T-helper 2 cell (primary cell): ENCODE measurements at regions not wholly inside any gene's neighbourhood (a gene's known extent, or its start where the extent isn't known, plus 50 kb on each side); places are given as distances from the start of the nearest gene placed in this dataset.
"Not testable (repeated sequence)": the region's sequence is repeated elsewhere in the genome, so short reads cannot be mapped to it uniquely, and the experiment has no call there.

Experiments
- DNase-seq, 5 experiments: peaks; one replicate each; pipeline versions ENCODE4 v3.0.0 to v3.0.0-alpha.2; 2012 to 2022

DNA sequence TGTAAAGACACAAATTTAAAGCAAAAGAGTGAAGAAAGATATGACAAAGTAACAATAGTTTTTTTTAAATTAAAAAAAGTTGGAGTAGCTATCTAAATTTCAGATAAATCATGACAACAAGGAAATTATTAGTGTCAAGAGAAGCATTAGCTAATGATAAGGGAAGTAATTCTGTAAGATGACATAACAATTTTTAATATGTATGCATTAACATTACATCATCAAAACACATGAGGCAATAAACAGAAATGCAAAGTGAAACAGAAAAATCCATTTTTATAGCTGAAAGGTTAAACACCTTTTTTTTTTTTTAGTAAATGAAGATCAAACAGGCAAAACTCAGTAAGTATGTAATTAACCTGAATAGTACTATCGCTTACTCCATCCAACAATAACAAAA, 804.9 kb upstream of the PRR20A start:
- DNase-seq: no peak

- no peak for DNase-seq
Measured at GRCh38 chr13:56338421-56338820, 802.3 kb upstream of the PRR20A start.

- no peak for DNase-seq
Measured at GRCh38 chr13:56347014-56347413, 793.7 kb upstream of the PRR20A start.

- no peak for DNase-seq
Measured at GRCh38 chr13:56349866-56350265, 790.9 kb upstream of the PRR20A start.

DNA sequence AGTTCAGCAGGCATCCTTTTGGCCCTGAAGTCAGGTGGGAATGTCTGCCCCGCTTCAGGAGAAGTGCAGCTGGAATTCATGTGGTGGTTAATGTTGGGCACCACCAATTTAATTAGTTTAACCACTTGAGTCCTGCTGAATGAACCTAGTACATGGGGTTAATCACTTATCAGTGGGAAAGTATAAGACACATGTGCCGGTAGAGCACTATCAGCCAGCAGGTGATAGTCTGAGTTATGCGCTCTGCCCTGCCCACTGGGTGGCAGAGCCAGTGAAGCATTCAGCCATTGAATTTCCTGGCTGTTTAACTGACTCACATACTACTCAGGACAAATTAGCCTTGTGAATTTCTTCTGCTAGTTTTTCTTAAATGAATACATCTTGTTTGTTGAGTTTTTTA, 789.7 kb upstream of the PRR20A start:
- DNase-seq: no peak

- DNase-seq: no peak
Measured at GRCh38 chr13:56352361-56352760, 788.4 kb upstream of the PRR20A start.

DNA sequence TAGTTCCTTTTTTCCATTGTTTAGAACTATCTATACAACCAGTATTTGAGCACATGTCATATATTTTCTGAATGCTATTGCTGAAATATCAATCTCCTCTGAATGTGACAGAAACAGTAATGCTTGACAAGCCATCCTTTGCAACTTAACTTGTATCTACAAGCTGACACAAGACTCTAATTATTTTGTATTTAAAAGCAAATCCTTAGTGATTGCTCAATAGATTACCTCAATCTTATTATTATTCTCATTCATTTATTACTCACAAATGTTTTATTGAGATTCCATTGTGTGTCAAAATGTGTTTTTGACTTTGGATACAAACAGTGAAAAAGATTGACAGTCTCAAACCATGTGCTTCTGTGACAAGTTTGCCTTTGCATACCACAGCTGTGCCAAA, 787.8 kb upstream of the PRR20A start:
- DNase-seq: no peak

GRCh38 chr13:56356690-56357089, 784.0 kb upstream of the PRR20A start:
- DNase-seq: no peak

- no peak for DNase-seq
Measured at GRCh38 chr13:56378566-56378965, 762.2 kb upstream of the PRR20A start.

GRCh38 chr13:56393549-56393948, 747.2 kb upstream of the PRR20A start:
- DNase-seq: no peak

DNA sequence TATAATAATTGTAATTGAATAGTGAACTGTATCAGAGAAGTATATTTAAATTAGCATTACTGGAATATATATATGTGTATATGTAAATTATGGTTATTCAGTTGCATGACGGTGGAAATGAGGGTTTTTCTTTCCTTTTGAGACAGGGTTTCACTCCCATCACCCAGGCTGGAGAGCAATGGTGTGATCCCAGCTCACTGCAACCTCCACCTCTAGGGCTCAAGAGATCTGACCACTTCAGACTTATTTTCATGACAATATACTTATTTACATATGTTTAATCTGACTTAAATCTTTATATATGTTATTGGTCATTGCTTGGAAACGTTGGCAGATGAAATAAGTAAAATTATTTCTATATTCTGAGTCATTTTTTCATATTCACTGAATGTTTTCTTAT, 744.4 kb upstream of the PRR20A start:
- DNase-seq: no peak

- no peak for DNase-seq
Measured at GRCh38 chr13:56400774-56401173, 739.9 kb upstream of the PRR20A start.

DNA sequence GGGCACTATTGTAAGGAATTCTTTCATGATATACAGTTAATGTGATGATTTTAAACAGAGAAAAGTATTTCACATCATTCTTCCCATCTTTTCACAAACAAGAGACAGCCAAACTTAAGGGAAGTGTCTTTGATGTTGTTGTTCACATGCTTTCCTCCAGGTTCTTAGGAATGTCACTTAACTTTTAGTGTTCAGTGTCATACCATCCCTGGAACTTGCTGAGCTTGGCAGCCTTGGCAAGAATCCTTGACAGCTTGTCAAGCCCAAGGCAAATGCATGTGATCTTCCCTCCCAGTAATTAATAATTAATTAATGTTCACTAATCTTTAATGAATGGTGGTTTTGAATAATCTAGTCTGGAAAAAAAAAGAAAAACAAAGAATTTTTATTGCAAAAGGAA, 727.9 kb upstream of the PRR20A start:
- no peak for DNase-seq

DNA sequence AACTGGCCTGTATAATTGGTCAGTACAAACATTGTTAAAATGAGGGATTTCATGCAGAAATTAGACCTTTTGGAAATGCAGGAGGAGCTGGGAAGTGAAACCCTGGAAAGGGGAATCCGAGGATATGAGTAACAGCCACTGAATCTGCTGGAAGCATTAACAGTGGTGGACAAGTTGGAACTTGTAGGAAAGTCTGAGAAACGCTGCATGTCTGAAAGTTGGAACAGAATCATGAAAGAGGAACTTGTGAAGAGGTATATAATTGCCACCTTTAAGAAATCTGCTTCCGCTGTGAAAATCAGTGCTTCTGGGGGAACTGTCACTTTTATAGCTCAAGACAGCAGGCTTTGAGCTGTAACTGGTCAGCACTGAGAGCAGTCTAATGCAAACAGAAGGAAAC, 716.5 kb upstream of the PRR20A start:
- no peak for DNase-seq

- DNase-seq: no peak
Measured at GRCh38 chr13:56457535-56458190, 683.1 kb upstream of the PRR20A start.

DNA sequence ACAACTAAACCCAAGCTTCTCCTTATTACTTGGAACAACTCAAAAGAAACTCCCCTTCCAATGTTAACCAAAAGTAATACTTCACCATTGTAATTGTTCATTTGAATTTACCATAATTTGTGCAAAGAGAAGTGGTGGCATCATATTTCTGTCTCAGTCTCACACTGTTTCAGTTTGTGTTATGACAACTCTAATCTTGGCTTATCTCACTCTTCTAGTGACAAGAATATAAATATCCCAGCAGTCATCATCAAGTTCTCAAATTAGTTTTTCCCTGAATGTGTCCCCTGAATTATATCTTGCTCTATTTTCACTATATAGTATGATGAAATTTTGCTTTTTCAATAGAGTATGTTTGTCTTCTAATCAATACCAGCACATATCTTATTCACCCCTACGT, 681.4 kb upstream of the PRR20A start:
- DNase-seq: no peak

GRCh38 chr13:56501750-56502149, 639.0 kb upstream of the PRR20A start:
- DNase-seq: no peak

GRCh38 chr13:56510836-56511235, 629.9 kb upstream of the PRR20A start:
- DNase-seq: no peak

GRCh38 chr13:56512336-56512735, 628.4 kb upstream of the PRR20A start:
- DNase-seq: not testable (repeated sequence)

GRCh38 chr13:56515441-56515840, 625.3 kb upstream of the PRR20A start:
- no peak for DNase-seq

DNA sequence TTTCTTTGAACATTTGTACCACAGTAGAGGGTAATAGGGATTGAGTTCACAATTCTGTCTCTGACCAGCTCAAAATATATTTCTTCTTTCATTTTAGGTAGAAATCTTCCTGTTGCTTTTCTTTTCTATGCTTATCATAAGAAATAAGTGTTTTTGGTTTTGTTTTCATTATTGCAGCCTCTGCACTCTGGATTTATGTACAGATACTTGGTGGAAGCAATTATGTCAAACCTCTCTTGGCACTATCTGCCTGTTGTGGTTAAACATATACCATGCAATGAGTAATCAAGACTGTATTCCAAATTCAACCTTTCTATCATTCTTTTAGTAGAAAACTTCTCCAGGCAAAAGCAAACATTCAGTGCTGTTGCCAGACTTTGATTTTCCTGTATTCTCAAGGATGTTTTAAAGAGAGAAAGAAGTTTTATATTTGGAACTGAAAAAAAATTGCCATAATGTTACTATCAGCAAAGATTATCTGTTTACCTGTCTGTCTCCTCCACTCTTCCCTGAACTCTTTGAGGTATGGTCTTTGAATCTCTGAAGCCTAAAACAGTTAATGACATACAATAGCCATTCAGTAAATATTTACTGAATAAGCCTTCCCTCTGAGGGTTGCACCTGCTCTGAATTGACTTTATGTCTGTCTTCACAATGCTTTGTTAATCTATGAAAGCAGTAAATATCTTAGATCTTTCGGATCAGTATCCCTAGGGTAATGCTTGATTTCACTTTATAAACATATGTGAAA, 612.5 kb upstream of the PRR20A start:
- DNase-seq: no peak

GRCh38 chr13:56530096-56530495, 610.6 kb upstream of the PRR20A start:
- DNase-seq: no peak

GRCh38 chr13:56547921-56548320, 592.8 kb upstream of the PRR20A start:
- DNase-seq: not testable (repeated sequence)

GRCh38 chr13:56558698-56559320, 581.9 kb upstream of the PRR20A start:
- no peak for DNase-seq
